Endothelial cell of umbilical vein (primary cell): ENCODE measurements at regions not wholly inside any gene's neighbourhood (a gene's known extent, or its start where the extent isn't known, plus 50 kb on each side); places are given as distances from the start of the nearest gene placed in this dataset.

Source experiments
- BruUV-seq: library from RNA; stranded (reverse); fragments of 400-500 nt; replicated peaks from 2 replicates; lab custom pipeline; 2021; lab: Mats Ljungman, UMichigan
- CTCF ChIA-PET: fragments of 300-600, 350-600 bp; sonication (Branson Sonifier 250); formaldehyde crosslinking; loops from one replicate; lab custom pipeline; 2021; ENCODE audit warnings: antibody characterized with exemption, inconsistent platforms; lab: Charles Lee
- POLR2A ChIA-PET: fragments of 300-600, 350-600 bp; sonication (Branson Sonifier 250); formaldehyde crosslinking; loops from one replicate; lab custom pipeline; 2021; ENCODE audit warnings: antibody characterized with exemption, inconsistent platforms; lab: Charles Lee
- DNase-seq: peaks from one replicate; pipeline ENCODE4 v3.0.0-alpha.2; 2011; ENCODE audit warnings: low read depth, low spot score
- FAIRE-seq: peaks from 2 replicates; lab custom pipeline; 2011; peaks lifted over from hg19 to GRCh38; lab: Jason Lieb, UNC
- H2AFZ ChIP-seq: 2 replicates; pipeline ENCODE4 v1.6.0; 2012; ENCODE audit warnings: low read depth, low read length, control low read depth, inconsistent platforms
- H3K27ac ChIP-seq: 2 replicates; pipeline ENCODE4 v1.5.1; 2011; ENCODE audit warnings: low read depth, mild to moderate bottlenecking, control low read depth, low read length, moderate library complexity; ENCODE audit not compliant: insufficient read depth
- H3K27me3 ChIP-seq, 2 experiments: 2 replicates each; pipeline versions ENCODE4 v1.6.0 to v1.6.1; 2011; ENCODE audit warnings: low read length in 2 of 2, mixed read lengths in 1 of 2; ENCODE audit not compliant: control insufficient read depth in 2 of 2, insufficient read depth in 2 of 2
- H3K36me3 ChIP-seq, 2 experiments: 2 replicates in 1 of 2; 3 replicates in 1 of 2; pipeline ENCODE4 v1.5.1; 2011; ENCODE audit warnings: low read length in 2 of 2, mild to moderate bottlenecking in 1 of 2, moderate library complexity in 1 of 2; ENCODE audit not compliant: control insufficient read depth in 2 of 2, insufficient read depth in 2 of 2; ENCODE audit errors: extremely low read depth in 1 of 2
- H3K4me1 ChIP-seq: 3 replicates; pipeline ENCODE4 v1.5.1; 2011; ENCODE audit warnings: mild to moderate bottlenecking, low read length; ENCODE audit not compliant: control insufficient read depth, insufficient read depth; ENCODE audit errors: extremely low read depth
- H3K4me2 ChIP-seq: 2 replicates; pipeline ENCODE4 v1.6.1; 2011; ENCODE audit warnings: low read length, control low read depth, mixed read lengths; ENCODE audit not compliant: insufficient read depth
- H3K4me3 ChIP-seq, 3 experiments: fragments of 200-600 bp in 1 of 3; sonication (generic), shearing (Covaris generic) in 1 of 3; replicated peaks in 1 of 3; 2 replicates each; pipeline ENCODE4 v1.5.1; 2011 to 2016; ENCODE audit warnings: control low read depth in 3 of 3, low read length in 3 of 3, mild to moderate bottlenecking in 2 of 3, inconsistent platforms in 1 of 3, low read depth in 1 of 3, moderate library complexity in 1 of 3; ENCODE audit not compliant: insufficient read depth in 1 of 3
- H3K79me2 ChIP-seq: 2 replicates; pipeline ENCODE4 v1.6.0; 2012; ENCODE audit warnings: low read length, inconsistent platforms; ENCODE audit not compliant: control insufficient read depth, insufficient read depth
- H3K9ac ChIP-seq: replicated peaks from 2 replicates; pipeline ENCODE3; 2011; ENCODE audit warnings: low read length, control low read depth; ENCODE audit not compliant: insufficient read depth; ENCODE audit errors: extremely low read depth
- H3K9me1 ChIP-seq: replicated peaks from 3 replicates; pipeline ENCODE4 v1.6.0; 2011; ENCODE audit warnings: mild to moderate bottlenecking, low read length; ENCODE audit not compliant: control insufficient read depth, insufficient read depth; ENCODE audit errors: extremely low read depth
- H3K9me3 ChIP-seq: replicated peaks from 2 replicates; pipeline ENCODE4 v1.5.1; 2012; ENCODE audit warnings: low read length, inconsistent platforms; ENCODE audit not compliant: control insufficient read depth, insufficient read depth
- H4K20me1 ChIP-seq: replicated peaks from 2 replicates; pipeline ENCODE3; 2011; ENCODE audit warnings: mild to moderate bottlenecking, low read length; ENCODE audit not compliant: control insufficient read depth, insufficient read depth; ENCODE audit errors: extremely low read depth
- EZH2 ChIP-seq: IDR thresholded peaks from 2 replicates; pipeline ENCODE4 v1.6.1; 2012; ENCODE audit warnings: borderline replicate concordance, low read depth, mild to moderate bottlenecking, moderate library complexity, low read length, inconsistent platforms; ENCODE audit not compliant: severe bottlenecking
- FOS ChIP-seq: IDR thresholded peaks from 2 replicates; pipeline ENCODE4 v1.6.1; 2011; ENCODE audit warnings: mild to moderate bottlenecking, low read length, moderate library complexity, borderline replicate concordance; ENCODE audit not compliant: insufficient read depth
- GATA2 ChIP-seq: IDR thresholded peaks from 2 replicates; pipeline ENCODE4 v1.7.0; 2011; ENCODE audit warnings: low read depth, mild to moderate bottlenecking, moderate library complexity, mixed read lengths, low read length; ENCODE audit not compliant: insufficient read length, insufficient read depth
- JUN ChIP-seq: IDR thresholded peaks from 2 replicates; pipeline ENCODE4 v1.6.1; 2011; ENCODE audit warnings: borderline replicate concordance, low read depth; ENCODE audit not compliant: insufficient read length, insufficient read depth
- MYC ChIP-seq: IDR thresholded peaks from one replicate; pipeline ENCODE4 v1.6.1; 2011; ENCODE audit warnings: mild to moderate bottlenecking, low read depth, low read length
- POLR2A ChIP-seq: IDR thresholded peaks from 2 replicates; pipeline ENCODE4 v1.6.1; 2012; ENCODE audit warnings: low read depth, mild to moderate bottlenecking, control low read depth, low read length
- POLR2AphosphoS5 ChIP-seq: IDR thresholded peaks from 2 replicates; pipeline ENCODE4 v1.6.1; 2012; ENCODE audit warnings: low read depth, mild to moderate bottlenecking, control low read depth, low read length, moderate library complexity; ENCODE audit not compliant: insufficient read depth
- dilution Hi-C: fragments of 300-500 bp; cut with MboI; formaldehyde crosslinking; loops from one replicate; pipeline ENCODE4 v1.15.0; 2019; ENCODE audit warnings: low sequenced_read_pairs; ENCODE audit not compliant: extremely low pct_ligation_motif_present
- intact Hi-C: fragments of 100-400 bp; cut with micrococcal nuclease; formaldehyde crosslinking; loops from one replicate; pipeline ENCODE4 v1.10.0; 2022
- TF ChIP-seq, protein P1 (sequence below): IDR thresholded peaks from 2 replicates; pipeline ENCODE4 v1.6.1; 2011; ENCODE audit not compliant: insufficient read depth, insufficient read length
- TF ChIP-seq, protein P2 (sequence below), 2 donors: IDR thresholded peaks; 1 replicate in 1 of 2; 2 replicates in 1 of 2; pipeline ENCODE4 v1.5.1; 2011; ENCODE audit warnings: low read length in 2 of 2, mild to moderate bottlenecking in 2 of 2, moderate library complexity in 2 of 2, control low read depth in 1 of 2, inconsistent platforms in 1 of 2, low read depth in 1 of 2; ENCODE audit not compliant: insufficient read depth in 1 of 2; ENCODE audit errors: extremely low read depth in 1 of 2

DNA sequence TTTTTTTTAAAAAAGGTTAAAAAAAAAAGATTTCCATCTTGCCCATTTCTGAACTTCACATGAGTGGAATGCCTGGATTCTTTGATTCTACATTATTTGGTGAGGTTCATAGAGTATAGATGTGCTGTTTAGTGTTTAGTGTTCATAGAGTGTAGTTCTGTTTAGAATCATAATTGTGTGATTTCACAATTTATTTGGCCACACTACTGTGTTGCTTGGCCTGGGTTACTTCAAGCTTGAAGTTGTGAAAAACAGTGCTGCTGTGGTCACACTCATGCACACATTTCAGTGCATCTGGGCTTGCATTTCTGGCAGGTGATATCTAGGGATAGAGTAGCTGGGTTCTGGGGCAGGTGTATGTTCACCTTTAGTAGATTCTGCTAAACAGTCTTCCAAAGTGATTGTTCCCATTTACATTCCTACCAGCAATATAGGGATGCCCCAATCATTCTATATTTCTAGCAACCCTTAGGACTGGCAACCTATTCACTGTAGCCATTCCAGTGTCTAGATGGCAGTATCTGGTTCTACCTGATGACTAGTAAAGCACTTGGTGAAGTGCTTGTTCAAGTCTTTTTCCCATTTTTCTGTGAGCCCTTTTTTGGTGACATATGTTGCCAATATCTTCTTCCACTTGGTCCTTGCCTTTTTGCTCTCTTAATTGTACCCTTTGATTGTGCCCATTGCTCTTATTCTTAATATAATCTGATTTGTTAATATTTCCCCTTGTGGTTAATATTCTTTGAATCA is 50.6 kb upstream of the RBFOX3 start:
- CTCF ChIA-PET: no interaction called here
- no peak overlapping the region for H3K4me2 ChIP-seq
- H2AFZ ChIP-seq: no peak overlapping the region
- BruUV-seq: no TSS peak
- DNase-seq (no peak), FAIRE-seq (no peak)
- H3K9me1 ChIP-seq: no peaks in the 10 kb centered on the region
- dilution Hi-C loops: no loop called here
- no peak overlapping the region for H3K4me3 ChIP-seq
- peaks cover 10% of the 10 kb centered on the region for H3K4me1 ChIP-seq
- H3K36me3 ChIP-seq: no peaks in the 10 kb centered on the region
- H4K20me1 ChIP-seq: no peaks in the 10 kb centered on the region
- intact Hi-C loops: no loop called here
- H3K27me3 ChIP-seq: peaks cover 0 to 3% of the 10 kb centered on the region in 2 experiments
- no peak overlapping the region for H3K27ac ChIP-seq
- no peak overlapping the region for H3K9ac ChIP-seq
- POLR2A ChIA-PET: no interaction called here
- H3K79me2 ChIP-seq: no peaks in the 10 kb centered on the region
- TF ChIP-seq MYC (no peak), FOS (no peak), POLR2A (no peak), EZH2 (no peak), POLR2AphosphoS5 (no peak), JUN (no peak), GATA2 (no peak)
- TF ChIP-seq, protein P1, sequence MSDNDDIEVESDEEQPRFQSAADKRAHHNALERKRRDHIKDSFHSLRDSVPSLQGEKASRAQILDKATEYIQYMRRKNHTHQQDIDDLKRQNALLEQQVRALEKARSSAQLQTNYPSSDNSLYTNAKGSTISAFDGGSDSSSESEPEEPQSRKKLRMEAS: no peak
- TF ChIP-seq, protein P2, sequence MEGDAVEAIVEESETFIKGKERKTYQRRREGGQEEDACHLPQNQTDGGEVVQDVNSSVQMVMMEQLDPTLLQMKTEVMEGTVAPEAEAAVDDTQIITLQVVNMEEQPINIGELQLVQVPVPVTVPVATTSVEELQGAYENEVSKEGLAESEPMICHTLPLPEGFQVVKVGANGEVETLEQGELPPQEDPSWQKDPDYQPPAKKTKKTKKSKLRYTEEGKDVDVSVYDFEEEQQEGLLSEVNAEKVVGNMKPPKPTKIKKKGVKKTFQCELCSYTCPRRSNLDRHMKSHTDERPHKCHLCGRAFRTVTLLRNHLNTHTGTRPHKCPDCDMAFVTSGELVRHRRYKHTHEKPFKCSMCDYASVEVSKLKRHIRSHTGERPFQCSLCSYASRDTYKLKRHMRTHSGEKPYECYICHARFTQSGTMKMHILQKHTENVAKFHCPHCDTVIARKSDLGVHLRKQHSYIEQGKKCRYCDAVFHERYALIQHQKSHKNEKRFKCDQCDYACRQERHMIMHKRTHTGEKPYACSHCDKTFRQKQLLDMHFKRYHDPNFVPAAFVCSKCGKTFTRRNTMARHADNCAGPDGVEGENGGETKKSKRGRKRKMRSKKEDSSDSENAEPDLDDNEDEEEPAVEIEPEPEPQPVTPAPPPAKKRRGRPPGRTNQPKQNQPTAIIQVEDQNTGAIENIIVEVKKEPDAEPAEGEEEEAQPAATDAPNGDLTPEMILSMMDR (IDR thresholded peaks at IDR 0.05; ENCODE audit: extremely low read depth in 1 of 2, insufficient read depth in 1 of 2, low read depth in 1 of 2, low read length in 2 of 2): no peak
- H3K9me3 ChIP-seq: no peaks in the 10 kb centered on the region
